SK-N-SH treated with all-trans-retinoic acid at 6 μM for 48 hours (cell line): ENCODE measurements at regions not wholly inside any gene's neighbourhood (a gene's known extent, or its start where the extent isn't known, plus 50 kb on each side); places are given as distances from the start of the nearest gene placed in this dataset.
"Not testable (repeated sequence)": the region's sequence is repeated elsewhere in the genome, so short reads cannot be mapped to it uniquely, and the experiment has no call there.

Experiments
- ARNTL ChIP-seq: fragments of 450-650 bp; formaldehyde crosslinking; IDR thresholded peaks from 2 replicates; pipeline ENCODE4 v1.5.0; 2020; ENCODE audit warnings: low read depth, mild to moderate bottlenecking, moderate library complexity, borderline replicate concordance
- CREB5 ChIP-seq: fragments of 250-450 bp; sonication (Bioruptor Pico); IDR thresholded peaks from 2 replicates; pipeline ENCODE4 v1.5.1; 2020; ENCODE audit warnings: low read depth, mild to moderate bottlenecking, moderate library complexity
- ESRRG ChIP-seq: fragments of 250-450 bp; sonication (Bioruptor Pico); IDR thresholded peaks from 2 replicates; pipeline ENCODE4 v1.6.1; 2021; ENCODE audit warnings: mild to moderate bottlenecking
- OSR1 ChIP-seq: fragments of 250-450 bp; sonication (Bioruptor Pico); IDR thresholded peaks from 2 replicates; pipeline ENCODE4 v1.8.0; 2022; ENCODE audit warnings: moderate library complexity, mild to moderate bottlenecking, inconsistent platforms
- POU6F1 ChIP-seq: fragments of 250-450 bp; sonication (Bioruptor Pico); IDR thresholded peaks from 2 replicates; pipeline ENCODE4 v1.8.0; 2021; ENCODE audit warnings: low read depth, mild to moderate bottlenecking, moderate library complexity, borderline replicate concordance
- PPARA ChIP-seq: fragments of 250-450 bp; sonication (Bioruptor Pico); IDR thresholded peaks from 2 replicates; pipeline ENCODE4 v1.5.0; 2020; ENCODE audit warnings: mild to moderate bottlenecking, borderline replicate concordance
- SNAI2 ChIP-seq: fragments of 250-450 bp; sonication (Bioruptor Pico); IDR thresholded peaks from 2 replicates; pipeline ENCODE4 v1.5.0; 2020; ENCODE audit warnings: mild to moderate bottlenecking, moderate library complexity
- TCF4 ChIP-seq: fragments of 250-450 bp; sonication (Bioruptor Pico); IDR thresholded peaks from 2 replicates; pipeline ENCODE4 v1.8.0; 2021; ENCODE audit warnings: mild to moderate bottlenecking, moderate library complexity, borderline replicate concordance
- TSHZ2 ChIP-seq: fragments of 250-450 bp; sonication (Bioruptor Pico); IDR thresholded peaks from 2 replicates; pipeline ENCODE4 v1.5.0; 2020; ENCODE audit warnings: mild to moderate bottlenecking, moderate library complexity
- ZFP3 ChIP-seq: fragments of 250-450 bp; sonication (Bioruptor Pico); IDR thresholded peaks from 2 replicates; pipeline ENCODE4 v1.5.0; 2020; ENCODE audit warnings: mild to moderate bottlenecking, moderate library complexity
- ZFP30 ChIP-seq: fragments of 450-650 bp; formaldehyde crosslinking; IDR thresholded peaks from 2 replicates; pipeline ENCODE4 v1.5.0; 2022; ENCODE audit warnings: mild to moderate bottlenecking, moderate library complexity
- ZNF8 ChIP-seq: fragments of 450-650 bp; formaldehyde crosslinking; IDR thresholded peaks from 2 replicates; pipeline ENCODE4 v1.5.0; 2020; ENCODE audit warnings: mild to moderate bottlenecking, moderate library complexity
- TF ChIP-seq, protein P1 (sequence below): fragments of 250-450 bp; sonication (Bioruptor Pico); IDR thresholded peaks from 2 replicates; pipeline ENCODE4 v1.8.0; 2020; ENCODE audit warnings: mild to moderate bottlenecking, moderate library complexity, borderline replicate concordance

- TF ChIP-seq, protein P1, sequence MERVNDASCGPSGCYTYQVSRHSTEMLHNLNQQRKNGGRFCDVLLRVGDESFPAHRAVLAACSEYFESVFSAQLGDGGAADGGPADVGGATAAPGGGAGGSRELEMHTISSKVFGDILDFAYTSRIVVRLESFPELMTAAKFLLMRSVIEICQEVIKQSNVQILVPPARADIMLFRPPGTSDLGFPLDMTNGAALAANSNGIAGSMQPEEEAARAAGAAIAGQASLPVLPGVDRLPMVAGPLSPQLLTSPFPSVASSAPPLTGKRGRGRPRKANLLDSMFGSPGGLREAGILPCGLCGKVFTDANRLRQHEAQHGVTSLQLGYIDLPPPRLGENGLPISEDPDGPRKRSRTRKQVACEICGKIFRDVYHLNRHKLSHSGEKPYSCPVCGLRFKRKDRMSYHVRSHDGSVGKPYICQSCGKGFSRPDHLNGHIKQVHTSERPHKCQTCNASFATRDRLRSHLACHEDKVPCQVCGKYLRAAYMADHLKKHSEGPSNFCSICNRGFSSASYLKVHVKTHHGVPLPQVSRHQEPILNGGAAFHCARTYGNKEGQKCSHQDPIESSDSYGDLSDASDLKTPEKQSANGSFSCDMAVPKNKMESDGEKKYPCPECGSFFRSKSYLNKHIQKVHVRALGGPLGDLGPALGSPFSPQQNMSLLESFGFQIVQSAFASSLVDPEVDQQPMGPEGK = not testable (repeated sequence)
- not testable (repeated sequence) for TF ChIP-seq SNAI2 (CRISPR knock-in tag); POU6F1 (CRISPR knock-in tag); ZFP3 (CRISPR knock-in tag); OSR1 (CRISPR knock-in tag); CREB5; ESRRG (CRISPR knock-in tag); ARNTL (CRISPR knock-in tag); TCF4 (CRISPR knock-in tag); PPARA (CRISPR knock-in tag); ZFP30 (CRISPR knock-in tag); ZNF8 (CRISPR knock-in tag); TSHZ2 (CRISPR knock-in tag)
These were observed 174.1 kb upstream of the PHACTR1 start for GRCh38 chr6:12542319-12543115.
